Liver (tissue), 8 donors: ENCODE measurements at regions not wholly inside any gene's neighbourhood (a gene's known extent, or its start where the extent isn't known, plus 50 kb on each side); places are given as distances from the start of the nearest gene placed in this dataset.
"Not testable (repeated sequence)": the region's sequence is repeated elsewhere in the genome, so short reads cannot be mapped to it uniquely, and the experiment has no call there.

Experiments used
- DNase-seq: peaks from one replicate; pipeline ENCODE4 v3.0.0-alpha.2; 2017; ENCODE audit warnings: low spot score
- H3K27ac ChIP-seq, 2 donors: one replicate each; pipeline ENCODE4 v1.7.0; 2013; ENCODE audit warnings: inconsistent platforms in 2 of 2, low read length in 2 of 2, control low read depth in 1 of 2, low read depth in 1 of 2, mild to moderate bottlenecking in 1 of 2
- H3K27me3 ChIP-seq, 4 donors: one replicate each; pipeline versions ENCODE4 v1.6.1 to v1.7.0; 2013; ENCODE audit warnings: low read length in 3 of 4, inconsistent platforms in 1 of 4, mild to moderate bottlenecking in 1 of 4, moderate library complexity in 1 of 4; ENCODE audit not compliant: control insufficient read depth in 4 of 4, insufficient read depth in 4 of 4
- H3K36me3 ChIP-seq, 4 donors: one replicate each; pipeline versions ENCODE4 v1.6.1 to v1.7.0; 2013; ENCODE audit warnings: low read length in 3 of 4, mild to moderate bottlenecking in 3 of 4, low read depth in 1 of 4, moderate library complexity in 1 of 4; ENCODE audit not compliant: control insufficient read depth in 4 of 4, insufficient read depth in 3 of 4
- H3K4me1 ChIP-seq, 4 donors: one replicate each; pipeline versions ENCODE4 v1.6.1 to v1.7.0; 2013; ENCODE audit warnings: low read length in 3 of 4, mild to moderate bottlenecking in 3 of 4, moderate library complexity in 1 of 4; ENCODE audit not compliant: control insufficient read depth in 4 of 4, insufficient read depth in 4 of 4
- H3K4me3 ChIP-seq, 3 donors: one replicate each; pipeline versions ENCODE4 v1.6.1 to v1.7.0; 2013; ENCODE audit warnings: low read length in 3 of 3, control low read depth in 1 of 3, low read depth in 1 of 3, mild to moderate bottlenecking in 1 of 3
- H3K9ac ChIP-seq, 2 donors: one replicate each; pipeline ENCODE4 v1.7.0; 2013; ENCODE audit warnings: low read length in 2 of 2, mild to moderate bottlenecking in 2 of 2, moderate library complexity in 2 of 2, control low read depth in 1 of 2, low read depth in 1 of 2
- H3K9me3 ChIP-seq, 4 donors: one replicate each; pipeline versions ENCODE4 v1.6.1 to v1.7.0; 2013; ENCODE audit warnings: low read length in 3 of 4; ENCODE audit not compliant: control insufficient read depth in 4 of 4
- EGR1 ChIP-seq, 2 donors: IDR thresholded peaks; 2 replicates each; pipeline ENCODE4 v1.6.1; 2016 to 2018; ENCODE audit warnings: antibody characterized with exemption in 2 of 2, low read depth in 2 of 2
- FOXA2 ChIP-seq: IDR thresholded peaks from 2 replicates; pipeline ENCODE4 v1.6.1; 2016; ENCODE audit warnings: antibody characterized with exemption
- GABPA ChIP-seq, 2 donors: IDR thresholded peaks in 1 of 2; conservative IDR thresholded peaks in 1 of 2; 2 replicates each; pipeline ENCODE4 v1.6.1; 2016; ENCODE audit warnings: antibody characterized with exemption in 2 of 2, mild to moderate bottlenecking in 1 of 2, moderate library complexity in 1 of 2
- HNF4A ChIP-seq, 2 donors: conservative IDR thresholded peaks; 2 replicates each; pipeline ENCODE4 v1.6.1; 2016; ENCODE audit warnings: antibody characterized with exemption in 2 of 2, mild to moderate bottlenecking in 2 of 2
- HNF4G ChIP-seq: IDR thresholded peaks from 2 replicates; pipeline ENCODE4 v1.6.1; 2016; ENCODE audit warnings: antibody characterized with exemption
- NR2F2 ChIP-seq: IDR thresholded peaks from 2 replicates; pipeline ENCODE4 v1.6.1; 2016; ENCODE audit warnings: antibody characterized with exemption
- RAD21 ChIP-seq, 2 donors: IDR thresholded peaks; 2 replicates each; pipeline ENCODE4 v1.6.1; 2016; ENCODE audit warnings: antibody characterized with exemption in 2 of 2, mild to moderate bottlenecking in 2 of 2
- RXRA ChIP-seq, 2 donors: IDR thresholded peaks; 2 replicates each; pipeline ENCODE4 v1.6.1; 2017 to 2018; ENCODE audit warnings: antibody characterized with exemption in 2 of 2, mild to moderate bottlenecking in 1 of 2
- SP1 ChIP-seq: IDR thresholded peaks from 2 replicates; pipeline ENCODE4 v1.6.1; 2018; ENCODE audit warnings: antibody characterized with exemption, mild to moderate bottlenecking
- TAF1 ChIP-seq: conservative IDR thresholded peaks from 2 replicates; pipeline ENCODE4 v1.6.1; 2016; ENCODE audit warnings: antibody characterized with exemption, mild to moderate bottlenecking
- WGBS: extraction: QIAGEN DNeasy Blood & Tissue Kit; methylation state at CpG from one replicate; pipeline ENCODE4 v1.1.7; 2013; 5-methylcytosine and 5-hydroxymethylcytosine counted together
- TF ChIP-seq, protein P1 (sequence below): IDR thresholded peaks from 2 replicates; pipeline ENCODE4 v1.6.1; 2016; ENCODE audit warnings: antibody characterized with exemption, mild to moderate bottlenecking
- TF ChIP-seq, protein P2 (sequence below): fragments of 150-350 bp; IDR thresholded peaks from 2 replicates; pipeline ENCODE4 v1.5.1; 2017; ENCODE audit warnings: improper control_type of control experiment, low read depth, low read length; ENCODE audit not compliant: missing input control
- TF ChIP-seq, protein P3 (sequence below): IDR thresholded peaks from 2 replicates; pipeline ENCODE4 v1.6.1; 2016; ENCODE audit warnings: antibody characterized with exemption
- TF ChIP-seq, protein P4 (sequence below): IDR thresholded peaks from 2 replicates; pipeline ENCODE4 v1.6.1; 2016; ENCODE audit warnings: antibody characterized with exemption
- donor health status: healthy.
- donor health status: healthy.
- donor health status: healthy.
- donor health status: healthy.
- donor health status: healthy.

DNA sequence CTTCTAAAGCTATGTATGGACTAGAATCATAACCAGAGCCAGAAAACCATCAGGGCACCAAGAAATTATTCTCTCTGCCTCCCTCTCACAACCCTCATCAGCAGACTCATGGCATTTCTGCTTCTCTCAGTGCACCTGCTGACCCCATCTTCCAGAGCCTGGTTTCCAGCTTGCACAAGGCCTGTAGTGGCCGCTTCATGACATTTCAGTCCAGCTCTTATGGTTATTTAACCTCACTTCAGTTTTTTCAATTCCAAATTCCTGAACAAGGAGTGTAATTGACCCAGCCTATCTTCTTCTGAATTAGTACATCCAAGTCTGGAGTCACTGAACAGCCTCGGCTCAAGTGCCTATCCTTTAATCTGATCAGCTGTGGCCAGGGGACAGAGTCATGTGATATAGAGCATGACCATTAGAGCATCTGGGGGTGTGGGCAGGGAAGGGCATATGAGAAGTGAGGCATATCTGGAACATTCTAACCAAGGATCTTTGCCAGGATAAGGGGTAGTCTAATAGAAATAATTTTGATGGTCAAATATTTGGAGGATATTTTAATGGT lies 97.2 kb upstream of the TMEM17 start:
- DNase-seq: no peak
- TF ChIP-seq SP1 (no peak), FOXA2 (no peak), NR2F2 (no peak), HNF4G (no peak), GABPA (IDR thresholded peaks at IDR 0.05 in 1 of 2, conservative IDR thresholded peaks at IDR 0.05 in 1 of 2) (no peak), RXRA (IDR thresholded peaks at IDR 0.05) (no peak), EGR1 (IDR thresholded peaks at IDR 0.05; ENCODE audit: low read depth in 2 of 2) (no peak), RAD21 (IDR thresholded peaks at IDR 0.05) (no peak), TAF1 (no peak), HNF4A (conservative IDR thresholded peaks at IDR 0.05) (no peak)
- TF ChIP-seq, protein P1, sequence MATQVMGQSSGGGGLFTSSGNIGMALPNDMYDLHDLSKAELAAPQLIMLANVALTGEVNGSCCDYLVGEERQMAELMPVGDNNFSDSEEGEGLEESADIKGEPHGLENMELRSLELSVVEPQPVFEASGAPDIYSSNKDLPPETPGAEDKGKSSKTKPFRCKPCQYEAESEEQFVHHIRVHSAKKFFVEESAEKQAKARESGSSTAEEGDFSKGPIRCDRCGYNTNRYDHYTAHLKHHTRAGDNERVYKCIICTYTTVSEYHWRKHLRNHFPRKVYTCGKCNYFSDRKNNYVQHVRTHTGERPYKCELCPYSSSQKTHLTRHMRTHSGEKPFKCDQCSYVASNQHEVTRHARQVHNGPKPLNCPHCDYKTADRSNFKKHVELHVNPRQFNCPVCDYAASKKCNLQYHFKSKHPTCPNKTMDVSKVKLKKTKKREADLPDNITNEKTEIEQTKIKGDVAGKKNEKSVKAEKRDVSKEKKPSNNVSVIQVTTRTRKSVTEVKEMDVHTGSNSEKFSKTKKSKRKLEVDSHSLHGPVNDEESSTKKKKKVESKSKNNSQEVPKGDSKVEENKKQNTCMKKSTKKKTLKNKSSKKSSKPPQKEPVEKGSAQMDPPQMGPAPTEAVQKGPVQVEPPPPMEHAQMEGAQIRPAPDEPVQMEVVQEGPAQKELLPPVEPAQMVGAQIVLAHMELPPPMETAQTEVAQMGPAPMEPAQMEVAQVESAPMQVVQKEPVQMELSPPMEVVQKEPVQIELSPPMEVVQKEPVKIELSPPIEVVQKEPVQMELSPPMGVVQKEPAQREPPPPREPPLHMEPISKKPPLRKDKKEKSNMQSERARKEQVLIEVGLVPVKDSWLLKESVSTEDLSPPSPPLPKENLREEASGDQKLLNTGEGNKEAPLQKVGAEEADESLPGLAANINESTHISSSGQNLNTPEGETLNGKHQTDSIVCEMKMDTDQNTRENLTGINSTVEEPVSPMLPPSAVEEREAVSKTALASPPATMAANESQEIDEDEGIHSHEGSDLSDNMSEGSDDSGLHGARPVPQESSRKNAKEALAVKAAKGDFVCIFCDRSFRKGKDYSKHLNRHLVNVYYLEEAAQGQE: no peak
- TF ChIP-seq, protein P2, sequence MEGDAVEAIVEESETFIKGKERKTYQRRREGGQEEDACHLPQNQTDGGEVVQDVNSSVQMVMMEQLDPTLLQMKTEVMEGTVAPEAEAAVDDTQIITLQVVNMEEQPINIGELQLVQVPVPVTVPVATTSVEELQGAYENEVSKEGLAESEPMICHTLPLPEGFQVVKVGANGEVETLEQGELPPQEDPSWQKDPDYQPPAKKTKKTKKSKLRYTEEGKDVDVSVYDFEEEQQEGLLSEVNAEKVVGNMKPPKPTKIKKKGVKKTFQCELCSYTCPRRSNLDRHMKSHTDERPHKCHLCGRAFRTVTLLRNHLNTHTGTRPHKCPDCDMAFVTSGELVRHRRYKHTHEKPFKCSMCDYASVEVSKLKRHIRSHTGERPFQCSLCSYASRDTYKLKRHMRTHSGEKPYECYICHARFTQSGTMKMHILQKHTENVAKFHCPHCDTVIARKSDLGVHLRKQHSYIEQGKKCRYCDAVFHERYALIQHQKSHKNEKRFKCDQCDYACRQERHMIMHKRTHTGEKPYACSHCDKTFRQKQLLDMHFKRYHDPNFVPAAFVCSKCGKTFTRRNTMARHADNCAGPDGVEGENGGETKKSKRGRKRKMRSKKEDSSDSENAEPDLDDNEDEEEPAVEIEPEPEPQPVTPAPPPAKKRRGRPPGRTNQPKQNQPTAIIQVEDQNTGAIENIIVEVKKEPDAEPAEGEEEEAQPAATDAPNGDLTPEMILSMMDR: no peak
- TF ChIP-seq, protein P3, sequence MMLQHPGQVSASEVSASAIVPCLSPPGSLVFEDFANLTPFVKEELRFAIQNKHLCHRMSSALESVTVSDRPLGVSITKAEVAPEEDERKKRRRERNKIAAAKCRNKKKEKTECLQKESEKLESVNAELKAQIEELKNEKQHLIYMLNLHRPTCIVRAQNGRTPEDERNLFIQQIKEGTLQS: no peak
- TF ChIP-seq, protein P4, sequence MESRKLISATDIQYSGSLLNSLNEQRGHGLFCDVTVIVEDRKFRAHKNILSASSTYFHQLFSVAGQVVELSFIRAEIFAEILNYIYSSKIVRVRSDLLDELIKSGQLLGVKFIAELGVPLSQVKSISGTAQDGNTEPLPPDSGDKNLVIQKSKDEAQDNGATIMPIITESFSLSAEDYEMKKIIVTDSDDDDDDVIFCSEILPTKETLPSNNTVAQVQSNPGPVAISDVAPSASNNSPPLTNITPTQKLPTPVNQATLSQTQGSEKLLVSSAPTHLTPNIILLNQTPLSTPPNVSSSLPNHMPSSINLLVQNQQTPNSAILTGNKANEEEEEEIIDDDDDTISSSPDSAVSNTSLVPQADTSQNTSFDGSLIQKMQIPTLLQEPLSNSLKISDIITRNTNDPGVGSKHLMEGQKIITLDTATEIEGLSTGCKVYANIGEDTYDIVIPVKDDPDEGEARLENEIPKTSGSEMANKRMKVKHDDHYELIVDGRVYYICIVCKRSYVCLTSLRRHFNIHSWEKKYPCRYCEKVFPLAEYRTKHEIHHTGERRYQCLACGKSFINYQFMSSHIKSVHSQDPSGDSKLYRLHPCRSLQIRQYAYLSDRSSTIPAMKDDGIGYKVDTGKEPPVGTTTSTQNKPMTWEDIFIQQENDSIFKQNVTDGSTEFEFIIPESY: no peak
- 96% methylated on average over 2 of the region's 2 CpGs for WGBS

DNA sequence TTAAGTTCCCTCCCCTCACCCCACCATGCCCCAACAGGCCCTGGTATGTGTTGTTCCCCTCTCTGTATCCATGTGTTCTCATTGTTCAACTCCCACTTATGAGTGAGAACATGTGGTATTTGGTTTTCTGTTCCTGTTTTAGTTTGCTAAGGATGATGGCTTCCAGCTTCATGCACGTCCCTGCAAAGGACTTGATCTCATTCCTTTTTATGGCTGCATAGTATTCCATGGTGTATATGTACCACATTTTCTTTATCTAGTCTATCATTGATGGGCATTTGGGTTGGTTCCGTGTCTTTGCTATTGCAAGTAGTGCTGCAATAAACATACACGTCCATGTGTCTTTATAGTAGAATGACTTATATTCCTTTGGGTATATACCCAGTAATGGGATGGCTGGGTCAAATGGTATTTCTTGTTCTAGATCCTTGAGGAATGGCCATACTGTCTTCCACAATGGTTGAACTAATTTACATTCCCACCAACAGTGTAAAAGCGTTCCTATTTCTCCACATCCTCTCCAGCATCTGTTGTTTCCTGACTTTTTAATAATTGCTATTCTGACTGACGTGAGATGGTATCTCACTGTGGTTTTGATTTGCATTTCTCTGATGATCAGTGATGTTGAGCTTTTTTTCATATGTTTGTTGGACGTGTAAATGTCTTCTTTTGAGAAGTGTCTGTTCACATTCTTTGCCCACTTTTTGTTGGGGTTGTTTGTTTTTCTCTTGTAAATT lies 93.8 kb upstream of the TMEM17 start:
- not testable (repeated sequence) for H3K27me3 ChIP-seq, H3K9ac ChIP-seq, DNase-seq, H3K27ac ChIP-seq, H3K4me3 ChIP-seq, H3K36me3 ChIP-seq, H3K9me3 ChIP-seq
- WGBS: 88% methylated on average over 6 of the region's 6 CpGs
- peaks cover 0 to 10% (median 3%) of the 10 kb centered on the region in 4 donors for H3K4me1 ChIP-seq

More for the DNA sequence above, 97.2 kb upstream of the TMEM17 start:
- Histone ChIP-seq H3K4me1 (no peaks in the 10 kb centered on the region), H3K9ac (no peak overlapping the region), H3K9me3 (no peaks in the 10 kb centered on the region), H3K27ac (no peak overlapping the region), H3K27me3 (no peaks in the 10 kb centered on the region), H3K36me3 (no peaks in the 10 kb centered on the region), H3K4me3 (no peak overlapping the region)
